ENCODE measurements at regions not wholly inside any gene's neighbourhood (a gene's known extent, or its start where the extent isn't known, plus 50 kb on each side); places are given as distances from the start of the nearest gene placed in this dataset.
"Not testable (repeated sequence)": the region's sequence is repeated elsewhere in the genome, so short reads cannot be mapped to it uniquely, and the experiment has no call there.

DNA sequence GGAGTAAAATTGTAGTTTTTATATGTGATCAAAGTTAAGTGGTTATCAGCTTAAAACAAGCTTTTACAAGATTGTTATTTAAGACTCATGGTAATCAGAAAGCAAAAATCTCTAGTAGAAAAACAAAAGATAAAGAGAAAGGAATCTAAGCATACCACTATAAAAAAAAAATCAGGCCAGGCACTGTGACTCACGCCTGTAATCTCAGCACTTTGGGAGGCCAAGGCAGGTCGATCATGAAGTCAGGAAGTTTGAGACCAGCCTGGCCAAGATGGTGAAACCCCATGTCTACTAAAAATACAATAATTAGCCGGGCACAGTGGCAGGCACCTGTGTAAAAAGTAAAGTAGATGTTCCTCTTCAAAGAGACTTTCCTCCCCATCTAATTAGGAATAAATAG, 265.9 kb upstream of the NRP1 start:
- WGBS (ENCODE audit: insufficient coverage) = no CpG with 5 or more reads among the region's 3 CpGs
- DNase-seq (ENCODE audit: low read depth in 4 of 6, low spot score in 6 of 6) = no peak

DNA sequence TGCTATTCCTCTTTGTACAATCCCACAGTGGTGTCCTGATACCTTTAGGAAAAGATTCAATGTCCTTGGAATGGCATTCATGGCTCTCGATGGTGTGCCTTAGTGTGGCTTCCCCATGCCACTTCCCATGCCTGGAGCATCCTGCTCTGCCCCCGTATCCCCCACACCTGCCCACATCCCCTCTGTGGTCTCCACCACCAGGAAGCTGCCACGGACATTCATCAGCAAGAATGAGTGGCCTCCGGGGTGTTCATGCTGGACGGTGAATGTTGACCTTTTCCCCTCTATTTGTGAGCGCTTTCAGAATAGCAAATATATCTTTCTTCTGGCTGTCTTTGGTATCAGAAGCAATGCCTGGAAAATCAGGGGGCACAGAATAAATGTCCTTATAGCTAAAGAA, 262.0 kb upstream of the NRP1 start:
- 53% methylated on average over 2 of the region's 6 CpGs for WGBS (ENCODE audit: insufficient coverage)

More for the DNA sequence above, 265.9 kb upstream of the NRP1 start:
- no peak overlapping the region for H3K4me3 ChIP-seq (ENCODE audit: low read depth, low read length)
- H3K27ac ChIP-seq (ENCODE audit: low read depth, low read length) = no peak overlapping the region
- no peaks in the 10 kb centered on the region for H3K36me3 ChIP-seq (ENCODE audit: control insufficient read depth, insufficient read depth, low read length)
- H3K27me3 ChIP-seq (ENCODE audit: control insufficient read depth, insufficient read depth, low read length) = no peaks in the 10 kb centered on the region
- no peaks in the 10 kb centered on the region for H3K4me1 ChIP-seq (ENCODE audit: control insufficient read depth, insufficient read depth, low read length)
- no peaks in the 10 kb centered on the region for H3K9me3 ChIP-seq (ENCODE audit: control insufficient read depth, insufficient read depth, low read length)

DNA sequence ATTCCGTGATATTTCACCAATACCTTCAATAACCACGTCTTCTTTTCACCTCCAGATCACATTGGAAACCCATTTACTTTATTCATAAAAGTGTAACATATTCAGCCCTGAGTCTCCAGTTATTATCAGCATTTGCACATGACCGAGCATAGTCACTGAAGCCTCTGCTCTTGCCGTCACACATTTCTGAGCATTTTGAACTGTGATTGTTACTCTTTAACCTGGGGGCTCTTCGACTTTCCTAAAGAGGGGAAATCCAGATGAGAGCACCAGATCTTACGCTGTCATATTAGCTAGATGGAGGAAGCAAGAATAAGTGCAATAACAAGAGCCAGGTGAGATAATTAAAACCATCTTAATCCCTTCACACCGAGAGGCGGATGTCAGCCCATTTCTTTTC, 260.0 kb upstream of the NRP1 start:
- WGBS (ENCODE audit: insufficient coverage) = 85% methylated on average over 3 of the region's 8 CpGs
- Histone ChIP-seq H3K4me3 (ENCODE audit: low read depth, low read length) (no peak overlapping the region), H3K36me3 (ENCODE audit: control insufficient read depth, insufficient read depth, low read length) (no peaks in the 10 kb centered on the region), H3K9me3 (ENCODE audit: control insufficient read depth, insufficient read depth, low read length) (no peaks in the 10 kb centered on the region), H3K27me3 (ENCODE audit: control insufficient read depth, insufficient read depth, low read length) (no peaks in the 10 kb centered on the region), H3K4me1 (ENCODE audit: control insufficient read depth, insufficient read depth, low read length) (peaks cover 3% of the 10 kb centered on the region), H3K27ac (ENCODE audit: low read depth, low read length) (no peak overlapping the region)
- peak in 1 of 6 donors; percentile 33 for DNase-seq (ENCODE audit: low read depth in 4 of 6, low spot score in 6 of 6)

More for the DNA sequence above, 262.0 kb upstream of the NRP1 start:
- H3K27me3 ChIP-seq (ENCODE audit: control insufficient read depth, insufficient read depth, low read length) = no peaks in the 10 kb centered on the region
- H3K27ac ChIP-seq (ENCODE audit: low read depth, low read length) = no peak overlapping the region
- H3K36me3 ChIP-seq (ENCODE audit: control insufficient read depth, insufficient read depth, low read length) = no peaks in the 10 kb centered on the region
- no peak overlapping the region for H3K4me3 ChIP-seq (ENCODE audit: low read depth, low read length)
- peaks cover 3% of the 10 kb centered on the region for H3K4me1 ChIP-seq (ENCODE audit: control insufficient read depth, insufficient read depth, low read length)
- no peak for DNase-seq (ENCODE audit: low read depth in 4 of 6, low spot score in 6 of 6)
- H3K9me3 ChIP-seq (ENCODE audit: control insufficient read depth, insufficient read depth, low read length) = no peaks in the 10 kb centered on the region

DNA sequence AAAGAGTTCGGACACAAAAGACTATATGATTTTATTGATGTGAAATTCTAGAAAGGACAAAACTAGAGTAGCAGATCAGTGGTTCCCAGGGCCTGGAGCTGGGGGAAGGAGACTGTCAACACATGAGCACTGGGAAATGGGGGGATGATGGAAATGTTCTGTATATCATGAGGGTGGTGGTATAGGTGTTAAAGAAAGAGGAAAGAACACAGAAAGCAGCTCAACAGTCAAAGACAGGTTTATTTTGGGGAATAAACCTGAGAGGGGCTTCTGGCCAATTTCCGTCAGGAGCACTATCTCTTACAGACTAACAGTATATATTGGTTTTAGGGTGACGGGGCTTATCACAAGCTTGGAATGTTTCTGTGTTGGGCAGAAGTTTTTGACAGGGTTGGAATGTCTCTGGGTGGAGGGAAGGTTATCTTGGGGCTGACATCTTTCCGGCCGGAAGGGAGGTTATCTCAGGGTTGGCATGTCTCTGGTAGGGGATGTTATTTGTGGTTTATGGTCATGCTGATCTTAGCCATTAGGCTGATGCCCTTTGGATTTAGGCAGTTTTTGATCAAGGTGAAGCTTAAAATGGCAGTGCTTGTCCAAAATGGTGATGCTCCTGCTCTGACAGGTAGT, 254.6 kb upstream of the NRP1 start:
- Histone ChIP-seq H3K36me3 (ENCODE audit: control insufficient read depth, insufficient read depth, low read length) (no peaks in the 10 kb centered on the region), H3K4me1 (ENCODE audit: control insufficient read depth, insufficient read depth, low read length) (peaks cover 3% of the 10 kb centered on the region), H3K27ac (ENCODE audit: low read depth, low read length) (no peak overlapping the region), H3K27me3 (ENCODE audit: control insufficient read depth, insufficient read depth, low read length) (no peaks in the 10 kb centered on the region), H3K4me3 (ENCODE audit: low read depth, low read length) (no peak overlapping the region), H3K9me3 (ENCODE audit: control insufficient read depth, insufficient read depth, low read length) (no peaks in the 10 kb centered on the region)
- no peak for DNase-seq (ENCODE audit: low read depth in 4 of 6, low spot score in 6 of 6)
- WGBS (ENCODE audit: insufficient coverage) = 100% methylated on average over 3 of the region's 5 CpGs

DNA sequence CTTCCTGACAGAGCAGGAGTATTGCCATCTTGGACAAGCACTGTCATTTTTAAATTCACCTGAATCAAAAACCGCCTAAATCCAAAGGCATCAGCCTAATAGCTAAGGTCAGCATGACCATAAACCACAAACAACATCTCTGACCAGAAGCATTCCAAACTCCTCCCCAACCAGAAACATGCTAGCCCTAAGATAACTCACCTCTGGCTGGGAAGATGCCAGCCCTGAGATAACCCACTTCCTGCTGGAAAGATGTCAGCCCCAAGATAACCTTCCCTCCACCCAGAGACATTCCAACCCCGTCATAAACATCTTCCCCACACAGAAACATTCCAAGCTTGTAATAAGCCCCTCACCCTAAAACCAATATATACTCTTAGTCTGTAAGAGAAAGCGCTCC, 250.1 kb upstream of the NRP1 start:
- DNase-seq (ENCODE audit: low read depth in 4 of 6, low spot score in 6 of 6); H3K27me3 ChIP-seq (ENCODE audit: control insufficient read depth, insufficient read depth, low read length); H3K36me3 ChIP-seq (ENCODE audit: control insufficient read depth, insufficient read depth, low read length); H3K27ac ChIP-seq (ENCODE audit: low read depth, low read length); H3K4me3 ChIP-seq (ENCODE audit: low read depth, low read length); H3K9me3 ChIP-seq (ENCODE audit: control insufficient read depth, insufficient read depth, low read length); H3K4me1 ChIP-seq (ENCODE audit: control insufficient read depth, insufficient read depth, low read length): not testable (repeated sequence)
- 93% methylated on average over 3 of the region's 3 CpGs for WGBS (ENCODE audit: insufficient coverage)

DNA sequence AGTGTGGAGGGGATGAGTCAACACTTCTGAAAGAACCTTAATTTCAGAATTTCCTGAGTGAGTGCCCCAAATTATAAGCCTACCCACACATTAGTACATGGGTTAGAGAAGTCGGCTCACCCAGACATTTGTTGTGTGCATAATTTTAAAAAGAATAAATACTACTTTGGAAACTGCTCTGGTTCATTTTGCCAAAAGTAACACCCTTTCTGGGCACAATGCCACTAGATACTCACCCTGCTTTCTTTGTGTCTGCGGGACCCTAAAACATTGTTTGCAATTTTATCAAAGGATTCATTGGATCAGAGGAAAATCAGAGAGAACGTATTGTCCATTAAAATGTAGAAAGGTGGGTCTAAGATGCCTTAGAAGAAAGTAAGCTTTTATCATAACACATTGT, 245.5 kb upstream of the NRP1 start:
- peak in 1 of 6 donors; percentile 59 for DNase-seq (ENCODE audit: low read depth in 4 of 6, low spot score in 6 of 6)
- no CpG with 5 or more reads among the region's 3 CpGs for WGBS (ENCODE audit: insufficient coverage)
- Histone ChIP-seq H3K36me3 (ENCODE audit: control insufficient read depth, insufficient read depth, low read length) (no peaks in the 10 kb centered on the region), H3K4me1 (ENCODE audit: control insufficient read depth, insufficient read depth, low read length) (no peaks in the 10 kb centered on the region), H3K27ac (ENCODE audit: low read depth, low read length) (no peak overlapping the region), H3K4me3 (ENCODE audit: low read depth, low read length) (no peak overlapping the region), H3K27me3 (ENCODE audit: control insufficient read depth, insufficient read depth, low read length) (no peaks in the 10 kb centered on the region), H3K9me3 (ENCODE audit: control insufficient read depth, insufficient read depth, low read length) (no peaks in the 10 kb centered on the region)

DNA sequence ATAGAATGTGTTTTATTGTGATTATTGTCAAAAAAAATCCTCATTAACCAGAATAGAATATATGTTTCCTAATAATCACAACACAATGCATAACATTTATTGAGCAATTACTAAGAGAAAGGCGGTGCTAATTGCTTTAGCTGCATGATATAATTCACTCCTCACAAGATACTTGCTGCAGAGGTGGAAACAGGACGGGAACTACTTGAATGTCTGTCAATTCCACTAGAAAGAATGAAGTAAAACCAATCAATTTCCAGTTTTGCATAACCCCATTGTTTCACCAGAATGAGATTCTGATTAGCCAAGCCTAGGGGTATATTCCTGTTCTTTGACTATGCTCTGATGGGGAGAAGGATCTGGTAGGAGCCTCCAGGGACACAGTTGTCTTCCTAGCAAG, 239.1 kb upstream of the NRP1 start:
- no peak overlapping the region for H3K4me3 ChIP-seq (ENCODE audit: low read depth, low read length)
- H3K27me3 ChIP-seq (ENCODE audit: control insufficient read depth, insufficient read depth, low read length) = no peaks in the 10 kb centered on the region
- DNase-seq (ENCODE audit: low read depth in 4 of 6, low spot score in 6 of 6) = no peak
- H3K27ac ChIP-seq (ENCODE audit: low read depth, low read length) = no peak overlapping the region
- no peaks in the 10 kb centered on the region for H3K4me1 ChIP-seq (ENCODE audit: control insufficient read depth, insufficient read depth, low read length)
- WGBS (ENCODE audit: insufficient coverage) = 100% methylated on average over 2 of the region's 2 CpGs
- H3K9me3 ChIP-seq (ENCODE audit: control insufficient read depth, insufficient read depth, low read length) = no peaks in the 10 kb centered on the region
- no peaks in the 10 kb centered on the region for H3K36me3 ChIP-seq (ENCODE audit: control insufficient read depth, insufficient read depth, low read length)

DNA sequence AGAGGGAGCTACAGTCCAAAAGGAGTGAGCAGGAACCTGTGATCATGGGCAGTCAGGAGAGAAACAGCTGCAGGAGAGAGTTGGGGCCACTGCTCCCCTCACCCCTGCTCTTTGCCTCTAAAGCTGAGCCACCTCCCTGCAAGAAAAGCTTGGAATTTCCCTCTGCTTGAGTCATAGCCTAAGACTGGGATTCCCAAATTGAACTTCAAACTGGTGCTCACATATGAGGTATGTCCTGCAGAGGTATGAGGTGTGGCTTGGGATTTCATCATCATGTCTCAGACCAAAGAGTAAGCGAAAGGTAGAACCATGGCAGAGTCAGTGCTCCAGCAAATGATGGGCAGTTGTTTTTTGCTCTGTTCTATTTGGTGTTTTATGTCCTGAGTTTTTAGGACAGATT, 237.1 kb upstream of the NRP1 start:
- H3K27me3 ChIP-seq (ENCODE audit: control insufficient read depth, insufficient read depth, low read length) = no peaks in the 10 kb centered on the region
- H3K4me3 ChIP-seq (ENCODE audit: low read depth, low read length) = no peak overlapping the region
- WGBS (ENCODE audit: insufficient coverage) = 100% methylated on average over 1 of the region's 1 CpG
- no peak overlapping the region for H3K27ac ChIP-seq (ENCODE audit: low read depth, low read length)
- DNase-seq (ENCODE audit: low read depth in 4 of 6, low spot score in 6 of 6) = no peak
- H3K36me3 ChIP-seq (ENCODE audit: control insufficient read depth, insufficient read depth, low read length) = no peaks in the 10 kb centered on the region
- no peaks in the 10 kb centered on the region for H3K9me3 ChIP-seq (ENCODE audit: control insufficient read depth, insufficient read depth, low read length)
- H3K4me1 ChIP-seq (ENCODE audit: control insufficient read depth, insufficient read depth, low read length) = no peaks in the 10 kb centered on the region

DNA sequence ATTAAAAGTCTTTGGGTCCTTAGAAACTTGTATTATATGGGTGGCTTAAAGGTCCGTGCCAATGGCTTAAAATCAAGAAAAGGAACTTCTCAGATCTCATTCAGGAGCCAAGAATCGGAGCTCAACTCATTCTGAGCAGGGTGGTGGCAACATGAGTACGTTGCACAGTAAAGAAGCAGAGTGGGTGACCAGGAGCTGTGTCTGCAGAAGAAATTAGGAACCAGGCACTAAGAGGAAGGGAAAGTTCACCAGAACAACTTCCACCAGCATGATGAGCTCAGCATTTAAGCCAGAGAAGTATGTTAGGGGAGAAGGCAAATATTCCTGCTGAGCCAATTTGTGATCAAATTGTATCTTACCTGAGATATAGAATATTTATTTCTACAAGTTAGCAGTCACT, 236.0 kb upstream of the NRP1 start:
- H3K4me1 ChIP-seq (ENCODE audit: control insufficient read depth, insufficient read depth, low read length) = no peaks in the 10 kb centered on the region
- H3K36me3 ChIP-seq (ENCODE audit: control insufficient read depth, insufficient read depth, low read length) = no peaks in the 10 kb centered on the region
- no peaks in the 10 kb centered on the region for H3K9me3 ChIP-seq (ENCODE audit: control insufficient read depth, insufficient read depth, low read length)
- WGBS (ENCODE audit: insufficient coverage) = 33% methylated on average over 1 of the region's 3 CpGs
- no peak overlapping the region for H3K27ac ChIP-seq (ENCODE audit: low read depth, low read length)
- H3K4me3 ChIP-seq (ENCODE audit: low read depth, low read length) = no peak overlapping the region
- no peak for DNase-seq (ENCODE audit: low read depth in 4 of 6, low spot score in 6 of 6)
- H3K27me3 ChIP-seq (ENCODE audit: control insufficient read depth, insufficient read depth, low read length) = no peaks in the 10 kb centered on the region

DNA sequence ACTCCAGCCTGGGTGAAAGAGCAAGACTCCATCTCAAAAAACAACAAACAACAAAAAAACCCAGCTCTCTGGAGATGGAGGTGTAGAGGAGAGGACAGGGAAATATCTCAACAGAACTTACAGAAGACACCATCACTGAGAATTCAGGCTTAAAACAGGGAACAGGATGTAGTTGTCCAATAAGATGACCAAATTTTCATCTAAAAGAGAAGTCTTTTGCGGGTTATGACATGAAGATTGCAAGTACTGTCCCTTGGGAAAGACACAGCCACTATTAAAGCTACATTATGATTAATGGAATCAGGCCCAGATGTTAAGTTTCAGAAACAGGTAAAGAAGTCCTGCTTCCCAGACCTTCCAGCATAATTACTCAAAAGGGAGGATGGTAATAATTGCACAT, 235.2 kb upstream of the NRP1 start:
- Histone ChIP-seq H3K4me1 (ENCODE audit: control insufficient read depth, insufficient read depth, low read length) (no peaks in the 10 kb centered on the region), H3K27me3 (ENCODE audit: control insufficient read depth, insufficient read depth, low read length) (no peaks in the 10 kb centered on the region), H3K36me3 (ENCODE audit: control insufficient read depth, insufficient read depth, low read length) (no peaks in the 10 kb centered on the region), H3K27ac (ENCODE audit: low read depth, low read length) (no peak overlapping the region), H3K9me3 (ENCODE audit: control insufficient read depth, insufficient read depth, low read length) (no peaks in the 10 kb centered on the region), H3K4me3 (ENCODE audit: low read depth, low read length) (no peak overlapping the region)
- no CpG with 5 or more reads among the region's 1 CpG for WGBS (ENCODE audit: insufficient coverage)
- DNase-seq (ENCODE audit: low read depth in 4 of 6, low spot score in 6 of 6) = no peak
